ENCODE measurements at regions not wholly inside any gene's neighbourhood (a gene's known extent, or its start where the extent isn't known, plus 50 kb on each side); places are given as distances from the start of the nearest gene placed in this dataset.

DNA sequence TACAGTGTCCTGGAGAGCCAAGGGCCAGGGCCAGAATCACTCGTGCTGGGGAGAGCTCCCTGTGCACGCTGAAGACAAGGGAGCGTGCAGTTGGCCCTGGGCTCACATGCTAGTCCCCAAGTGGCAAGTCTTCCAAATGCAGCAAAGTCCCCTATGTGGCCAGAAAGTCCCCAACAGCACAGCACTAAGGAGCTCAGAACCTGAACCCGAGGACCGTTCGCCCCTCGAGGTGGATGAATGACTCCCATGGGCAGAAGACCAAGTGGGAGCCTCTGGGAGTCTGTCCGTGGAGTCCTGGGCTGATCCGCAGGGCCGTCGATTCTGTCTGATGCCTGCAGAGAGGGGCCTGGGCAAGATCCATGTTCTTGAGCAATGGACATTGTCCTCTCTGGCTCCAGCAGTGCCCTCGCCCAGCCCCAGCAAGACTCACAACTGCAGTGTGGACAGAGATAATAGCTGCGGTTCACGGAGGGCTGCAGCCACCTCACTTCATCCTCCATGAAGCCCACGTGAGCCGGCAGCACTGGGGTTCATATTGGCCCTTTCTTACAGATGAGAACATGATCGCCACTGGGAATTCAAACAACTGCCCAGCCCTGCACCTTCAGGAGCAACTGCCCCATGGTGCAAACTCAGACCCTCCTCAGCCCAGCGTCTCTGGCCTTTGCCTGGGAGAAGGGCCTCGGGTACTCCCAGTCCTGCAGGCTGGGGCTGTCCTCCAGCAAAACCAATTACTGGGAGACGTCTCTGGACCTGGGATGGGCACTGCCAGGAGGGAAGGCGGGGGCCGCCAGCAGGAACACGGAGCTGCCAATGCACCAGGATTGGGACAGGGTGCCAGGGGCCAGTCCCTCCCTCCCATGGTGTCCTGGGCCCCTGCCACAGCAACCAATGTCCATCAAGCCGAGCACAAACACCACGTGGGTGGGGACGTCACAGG lies 243.7 kb downstream of the NPHP4 start:
- no peak for DNase-seq

- DNase-seq = no peak
Observed at GRCh38 chr1:5747426-5748285, 244.6 kb downstream of the NPHP4 start.

DNA sequence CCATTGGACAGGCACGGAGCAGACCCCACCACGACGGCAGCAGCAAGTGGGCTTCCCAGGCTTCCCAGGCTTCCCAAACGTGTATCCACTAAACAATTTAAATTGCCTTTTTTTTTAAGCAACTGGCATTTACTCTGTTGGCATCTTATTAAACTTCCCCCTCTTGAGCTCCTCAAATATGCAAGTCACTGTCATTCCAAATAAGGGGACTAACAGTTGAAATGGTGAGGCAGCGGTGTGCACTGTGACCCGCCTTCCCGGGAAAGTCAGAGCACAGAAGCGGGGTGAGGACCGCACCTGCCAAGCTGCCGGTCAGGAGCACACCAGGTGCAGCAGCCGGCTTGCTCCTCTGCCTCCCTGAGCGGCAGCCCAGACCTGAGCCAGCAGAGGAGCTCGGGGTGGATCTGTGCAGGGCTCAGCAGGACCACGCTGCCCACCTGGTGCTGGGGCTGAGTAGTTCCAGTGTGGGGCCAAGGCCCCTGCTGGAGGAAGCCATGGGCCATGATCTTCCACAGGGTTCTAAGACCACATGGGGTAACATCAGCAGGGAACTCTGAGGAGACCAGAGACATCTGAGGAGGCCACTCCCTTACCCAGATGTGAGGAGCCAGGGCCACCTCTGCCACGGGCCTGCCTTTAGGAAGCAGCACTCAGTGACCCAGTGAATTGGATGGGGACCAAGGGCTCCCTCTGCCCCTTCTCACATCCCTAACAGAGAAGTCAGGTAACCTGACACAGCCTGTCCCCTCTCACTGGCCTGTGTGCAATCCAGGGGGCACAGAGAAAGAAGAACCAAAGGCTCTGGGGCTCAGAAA lies 245.4 kb downstream of the NPHP4 start:
- no peak for DNase-seq

DNA sequence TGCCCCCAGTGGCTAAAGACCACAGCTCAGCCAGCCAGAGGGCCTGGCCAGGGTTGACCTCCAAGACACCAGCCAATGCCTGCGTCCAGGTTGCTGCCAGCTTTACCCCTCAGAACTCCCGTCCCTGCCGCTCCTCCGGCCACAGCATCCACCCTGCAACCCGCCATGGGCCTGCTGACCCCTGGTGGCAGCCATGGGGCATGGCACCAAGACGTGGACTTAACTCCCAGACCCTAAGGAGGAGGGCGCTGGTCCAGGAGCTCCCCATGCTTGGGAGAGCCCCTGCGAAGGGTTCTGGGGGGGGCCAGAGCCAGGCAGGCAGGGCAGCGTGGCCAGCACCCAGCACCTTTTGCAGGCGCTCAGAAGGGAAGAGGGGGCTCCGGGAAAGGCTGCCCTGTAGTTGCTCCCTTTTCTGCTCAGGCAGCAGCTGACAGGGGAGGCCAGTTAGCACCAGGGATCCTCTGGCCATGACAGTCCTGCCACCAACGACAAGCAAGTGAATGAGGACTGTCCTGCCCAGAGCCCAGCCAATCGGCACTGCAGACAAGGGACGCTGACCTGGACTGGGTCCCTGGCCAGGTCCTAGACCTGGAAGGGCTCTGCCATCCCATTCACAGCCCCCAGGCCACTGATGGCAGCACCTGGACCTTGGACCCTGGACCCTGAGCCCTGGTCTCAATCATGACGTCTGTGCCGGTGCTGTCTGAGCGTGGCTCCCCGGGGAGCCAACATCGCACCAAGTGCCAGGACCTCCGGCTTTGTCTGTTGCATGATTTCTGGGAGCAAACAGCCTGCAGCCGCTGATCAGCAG lies 246.2 kb downstream of the NPHP4 start:
- no peak for DNase-seq

DNA sequence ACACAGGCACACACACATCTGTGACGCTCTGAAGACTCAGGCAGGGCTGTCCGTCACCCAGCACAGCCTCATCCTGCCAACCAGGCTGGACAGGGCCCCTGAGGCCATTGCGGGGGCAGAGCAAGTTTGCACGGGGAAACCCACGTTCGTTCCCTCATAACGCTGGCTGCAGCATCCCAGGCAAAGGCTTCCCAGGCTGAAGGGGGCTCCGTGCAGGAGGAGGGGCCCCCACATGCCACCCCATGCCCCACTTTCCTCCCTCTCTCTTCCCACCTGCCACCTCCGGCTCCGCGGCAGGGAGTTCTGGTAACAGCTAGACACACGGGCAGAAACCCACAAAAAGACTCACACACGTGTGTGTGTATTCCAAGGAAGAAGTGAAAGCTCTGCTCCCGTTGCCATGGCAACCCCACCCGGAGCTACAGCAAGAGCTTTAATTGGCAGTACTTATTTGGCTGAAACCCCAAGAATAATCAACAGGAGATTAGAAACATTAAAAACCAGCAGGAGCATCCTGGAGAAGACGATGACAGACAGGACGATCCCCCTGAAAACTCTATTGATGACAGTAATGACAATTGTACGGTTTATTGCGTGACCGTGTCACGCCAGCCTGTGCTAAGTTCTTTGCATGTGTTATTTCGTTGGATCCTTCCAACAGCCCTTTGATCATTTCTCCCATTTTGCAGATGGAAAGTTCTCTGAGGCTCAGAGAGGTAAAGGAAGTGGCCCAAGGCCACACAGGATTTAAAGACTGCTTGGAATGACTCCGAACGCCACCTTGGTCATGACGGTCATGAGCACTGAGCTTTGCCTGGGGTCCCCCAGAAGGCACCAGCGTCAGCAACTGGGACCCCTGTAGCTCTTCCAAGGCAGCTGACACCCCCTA lies 247.1 kb downstream of the NPHP4 start:
- DNase-seq = no peak

GRCh38 chr1:5744341-5744740 lies 247.9 kb downstream of the NPHP4 start:
- no peak for DNase-seq

GRCh38 chr1:5743435-5744095 lies 248.7 kb downstream of the NPHP4 start:
- DNase-seq = no peak

DNA sequence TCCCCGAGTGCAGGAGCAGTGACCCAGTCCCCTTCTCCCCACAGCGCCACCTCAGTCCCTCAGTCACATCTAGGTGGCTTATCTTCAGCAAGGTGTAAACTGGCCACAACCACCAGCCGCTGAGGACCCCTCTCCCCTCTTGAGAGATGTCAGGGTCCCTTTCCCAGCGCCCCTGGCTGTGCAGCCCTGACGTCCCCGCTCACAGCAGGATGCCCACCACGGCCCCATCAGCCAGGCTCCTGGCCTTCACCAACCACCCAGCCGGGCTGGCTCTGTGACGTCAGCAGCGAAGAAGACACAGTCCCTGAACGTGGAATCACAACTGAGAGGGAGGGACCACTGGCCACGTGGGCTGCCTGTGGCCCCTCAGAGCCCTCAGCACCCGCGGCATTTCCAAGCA lies 249.4 kb downstream of the NPHP4 start:
- DNase-seq = no peak

DNA sequence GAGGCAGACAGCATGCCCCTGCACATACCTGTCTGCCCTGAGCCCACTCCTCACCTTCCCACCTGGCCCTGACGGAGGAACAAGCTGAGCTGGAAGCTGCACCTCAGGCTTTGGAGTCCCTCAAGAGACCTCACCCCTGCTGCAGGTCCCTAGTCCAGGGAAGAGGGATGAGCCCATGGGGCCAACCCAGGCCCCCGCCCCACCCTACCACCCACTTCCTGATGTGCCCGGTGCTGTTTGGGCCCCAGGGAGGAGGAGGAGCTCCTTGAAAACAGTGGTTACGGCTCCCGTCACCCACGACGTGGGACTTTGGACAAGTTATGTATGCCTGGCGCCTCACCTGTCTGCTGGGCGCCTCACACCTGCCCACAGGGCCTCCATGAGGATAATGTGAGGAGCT lies 250.2 kb downstream of the NPHP4 start:
- no peak for DNase-seq

DNA sequence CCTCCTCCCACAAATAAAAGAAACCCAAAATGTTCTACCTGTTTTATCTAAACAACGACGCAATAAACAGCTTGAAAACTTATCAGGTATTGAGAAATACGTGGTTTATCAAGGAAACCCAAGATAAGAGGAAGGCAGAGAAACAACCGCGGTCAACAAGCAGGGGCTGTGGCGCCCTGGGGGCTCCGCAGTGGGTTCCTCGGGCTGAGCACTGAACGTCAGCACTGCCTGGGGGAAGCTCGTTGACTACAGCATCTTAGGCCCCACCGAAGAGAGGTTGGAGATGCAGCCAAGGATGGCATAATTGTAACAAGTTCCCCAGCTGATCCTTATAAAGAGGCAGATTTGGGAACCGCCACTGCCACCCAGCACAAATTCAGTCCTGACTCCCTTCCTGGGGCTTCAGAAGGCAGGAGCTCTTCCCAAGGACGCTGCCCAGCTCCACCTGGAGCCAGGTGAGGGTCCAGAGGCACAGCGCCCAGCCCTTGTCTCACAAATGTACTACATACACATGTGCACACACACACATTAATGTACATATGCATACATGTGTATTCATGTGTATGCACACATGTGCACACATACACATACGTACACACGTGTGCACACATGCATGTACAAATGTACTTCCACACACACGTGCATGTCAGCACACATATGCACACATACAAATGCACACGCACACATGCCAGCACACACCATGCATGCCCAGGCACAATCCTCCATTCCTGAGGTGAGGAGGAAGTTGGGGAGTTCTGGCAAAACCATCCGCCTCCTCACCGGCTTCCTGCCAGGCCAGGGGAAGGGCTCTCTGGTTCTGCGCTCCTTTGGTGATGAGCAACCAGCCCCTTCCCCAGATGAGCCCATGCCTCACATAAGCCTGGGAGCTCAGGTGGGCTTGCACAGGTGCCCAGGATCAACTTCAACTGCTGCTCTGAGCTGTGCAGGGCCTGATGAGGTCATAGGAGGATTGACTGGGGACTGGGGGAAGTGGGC lies 251.1 kb downstream of the NPHP4 start:
- DNase-seq = no peak

- DNase-seq = no peak
Observed at GRCh38 chr1:5740450-5740849, 251.8 kb downstream of the NPHP4 start.

DNA sequence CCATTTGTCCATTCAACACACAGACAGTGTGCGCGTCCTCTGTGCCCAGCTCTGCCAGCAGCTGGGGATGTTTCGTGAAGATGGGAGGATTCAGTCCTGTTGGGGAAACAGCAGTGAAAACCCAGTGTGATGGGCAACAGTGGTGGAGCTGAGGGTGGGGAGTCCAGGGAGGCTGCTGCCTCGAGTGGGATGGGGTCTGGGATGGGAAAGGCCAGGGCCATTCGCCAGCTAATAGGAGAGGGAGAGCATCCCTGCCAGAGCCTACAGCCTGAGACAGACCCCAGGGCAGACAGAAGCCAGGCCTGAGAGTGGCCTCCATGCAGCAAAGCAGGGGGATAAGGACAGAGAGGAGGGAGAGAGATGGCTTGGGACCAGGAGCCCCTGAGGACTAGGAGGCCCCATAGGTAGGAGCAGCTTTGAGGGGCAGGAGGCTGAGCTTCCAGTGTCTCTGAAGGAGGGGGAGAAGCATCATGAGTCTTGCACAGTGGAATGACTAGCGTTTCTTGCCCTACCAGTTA lies 252.6 kb downstream of the NPHP4 start:
- DNase-seq = no peak

DNA sequence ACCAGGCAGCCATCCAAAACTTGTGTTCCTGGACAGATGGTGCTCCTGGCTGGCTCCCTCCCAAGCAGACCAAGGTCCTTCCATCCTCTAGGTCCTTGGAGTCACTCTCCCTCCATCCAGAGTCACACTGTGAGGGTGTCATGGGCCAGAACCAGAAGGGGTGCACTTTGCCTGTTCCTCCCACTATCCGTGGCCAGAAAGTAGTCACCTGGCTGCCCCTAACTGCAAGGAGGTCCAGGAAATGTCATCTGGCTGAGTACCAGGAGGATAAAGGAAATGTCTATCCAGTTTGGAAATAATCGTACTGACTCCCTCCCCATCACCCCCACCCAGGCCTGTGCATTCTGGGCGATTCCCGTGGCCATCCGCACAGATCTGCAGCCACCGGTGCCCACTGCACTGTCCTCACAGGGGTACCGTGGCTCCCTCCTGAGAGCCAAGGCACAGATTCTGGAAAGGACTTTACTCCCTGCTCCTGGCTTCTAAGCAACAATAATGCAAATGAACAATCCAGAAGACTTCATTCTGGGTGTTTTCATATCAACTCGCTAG lies 253.2 kb downstream of the NPHP4 start:
- DNase-seq = no peak

GRCh38 chr1:5737081-5737480 lies 255.1 kb downstream of the NPHP4 start:
- no peak for DNase-seq

DNA sequence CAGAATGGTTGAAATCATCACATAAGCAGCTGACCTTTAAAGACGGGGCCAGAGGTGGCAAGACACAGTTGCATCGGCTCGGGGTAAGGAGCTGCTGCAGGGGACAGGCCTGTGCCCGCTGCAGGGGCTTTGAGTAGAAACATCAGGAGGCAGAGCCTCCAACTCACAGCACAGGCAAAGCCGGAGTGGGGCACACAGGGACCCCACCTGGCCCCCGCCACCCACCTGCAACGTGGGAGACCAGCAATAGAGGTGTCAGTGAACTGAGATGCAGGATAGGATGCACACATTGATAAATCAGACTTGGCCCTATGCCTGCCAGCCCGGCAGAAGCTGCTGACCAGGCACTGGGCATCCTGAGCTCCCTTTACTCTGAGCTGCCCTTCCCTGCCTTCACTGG lies 257.2 kb downstream of the NPHP4 start:
- DNase-seq = no peak

GRCh38 chr1:5734414-5734813 lies 257.8 kb downstream of the NPHP4 start:
- DNase-seq = no peak

DNA sequence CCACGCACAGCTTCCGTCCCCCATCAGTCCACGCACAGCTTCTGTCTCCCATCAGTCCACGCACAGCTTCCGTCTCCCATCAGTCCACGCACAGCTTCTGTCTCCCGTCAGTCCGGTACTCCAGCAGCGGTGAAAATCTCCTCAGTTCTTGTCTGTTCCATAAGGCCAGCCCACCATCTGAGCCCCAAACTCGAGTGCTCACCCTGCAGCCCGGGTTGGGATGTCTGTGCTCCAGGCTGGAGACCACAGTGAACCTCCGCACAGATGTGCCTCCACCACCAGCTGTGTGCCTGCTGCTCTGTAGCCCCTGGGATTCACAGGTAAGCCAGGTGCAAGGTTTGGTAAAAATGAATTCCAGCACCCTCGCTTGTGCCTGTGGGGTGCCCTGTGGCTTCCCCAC lies 258.6 kb downstream of the NPHP4 start:
- DNase-seq = no peak

DNA sequence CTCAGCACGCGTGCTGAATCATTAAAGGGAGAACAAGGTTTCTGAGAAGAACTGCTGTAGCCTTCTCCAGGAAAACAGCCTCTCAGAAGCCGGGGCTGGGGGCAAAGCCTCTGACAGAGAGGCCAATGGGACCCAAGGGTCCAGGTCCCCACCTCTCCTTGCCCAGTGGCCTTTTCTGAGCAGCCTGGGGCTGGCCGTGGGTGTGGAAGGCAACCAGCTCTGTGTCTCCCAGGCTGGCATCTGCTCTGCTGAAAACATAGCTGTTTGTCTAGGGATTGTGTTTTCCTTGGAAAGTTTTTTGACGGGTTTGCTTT lies 261.2 kb downstream of the NPHP4 start:
- no peak for DNase-seq

Measured in GOT3 (cell line).